ENCODE measurements at regions not wholly inside any gene's neighbourhood (a gene's known extent, or its start where the extent isn't known, plus 50 kb on each side); places are given as distances from the start of the nearest gene placed in this dataset.

DNA sequence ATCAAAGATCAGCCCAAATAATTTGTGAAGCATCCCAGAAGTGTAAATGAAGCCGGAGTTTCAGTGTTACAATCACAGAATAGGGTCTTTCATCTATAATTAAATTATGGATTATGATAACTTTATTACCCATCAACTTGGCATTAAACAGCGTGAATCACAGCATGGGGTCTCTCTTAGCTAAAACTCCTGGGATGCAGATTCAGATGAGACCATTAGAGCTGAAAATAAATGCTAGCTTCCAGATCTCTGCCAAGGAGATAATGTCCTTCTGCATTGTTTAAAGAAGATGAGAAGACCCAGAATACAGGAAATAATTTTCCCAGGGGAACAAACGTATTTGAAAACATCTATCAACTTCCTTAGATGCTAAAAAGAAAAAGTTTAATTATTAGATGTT lies 546.0 kb upstream of the PCDH9 start:
- DNase-seq (ENCODE audit: low read depth, low spot score) (no peak), ATAC-seq (no peak)
- no peaks in the 10 kb centered on the region for H3K4me1 ChIP-seq (ENCODE audit: control insufficient read depth, insufficient read depth, low read length)
- no peaks in the 10 kb centered on the region for H3K9me3 ChIP-seq (ENCODE audit: control insufficient read depth, insufficient read depth, low read depth, low read length)
- H3K4me3 ChIP-seq (ENCODE audit: low read depth in 2 of 2, low read length in 2 of 2), result no peak overlapping the region
- CTCF ChIA-PET, result no interaction called here
- in situ Hi-C loops (cut with HindIII; ENCODE audit: low pct_unique_long_range_greater_than_20kb, low sequenced_read_pairs) (no loop called here), intact Hi-C loops (cut with micrococcal nuclease; ENCODE audit: unreplicated experiment) (no loop called here)
- H3K27me3 ChIP-seq (ENCODE audit: control insufficient read depth, insufficient read depth, low read length), result no peaks in the 10 kb centered on the region
- no peak overlapping the region for H3K27ac ChIP-seq (ENCODE audit: low read length)
- H3K36me3 ChIP-seq (ENCODE audit: control insufficient read depth, insufficient read depth, low read length), result no peaks in the 10 kb centered on the region
- TF ChIP-seq, protein P1, sequence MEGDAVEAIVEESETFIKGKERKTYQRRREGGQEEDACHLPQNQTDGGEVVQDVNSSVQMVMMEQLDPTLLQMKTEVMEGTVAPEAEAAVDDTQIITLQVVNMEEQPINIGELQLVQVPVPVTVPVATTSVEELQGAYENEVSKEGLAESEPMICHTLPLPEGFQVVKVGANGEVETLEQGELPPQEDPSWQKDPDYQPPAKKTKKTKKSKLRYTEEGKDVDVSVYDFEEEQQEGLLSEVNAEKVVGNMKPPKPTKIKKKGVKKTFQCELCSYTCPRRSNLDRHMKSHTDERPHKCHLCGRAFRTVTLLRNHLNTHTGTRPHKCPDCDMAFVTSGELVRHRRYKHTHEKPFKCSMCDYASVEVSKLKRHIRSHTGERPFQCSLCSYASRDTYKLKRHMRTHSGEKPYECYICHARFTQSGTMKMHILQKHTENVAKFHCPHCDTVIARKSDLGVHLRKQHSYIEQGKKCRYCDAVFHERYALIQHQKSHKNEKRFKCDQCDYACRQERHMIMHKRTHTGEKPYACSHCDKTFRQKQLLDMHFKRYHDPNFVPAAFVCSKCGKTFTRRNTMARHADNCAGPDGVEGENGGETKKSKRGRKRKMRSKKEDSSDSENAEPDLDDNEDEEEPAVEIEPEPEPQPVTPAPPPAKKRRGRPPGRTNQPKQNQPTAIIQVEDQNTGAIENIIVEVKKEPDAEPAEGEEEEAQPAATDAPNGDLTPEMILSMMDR (IDR thresholded peaks at IDR 0.05), result no peak
- TF ChIP-seq, protein P2, sequence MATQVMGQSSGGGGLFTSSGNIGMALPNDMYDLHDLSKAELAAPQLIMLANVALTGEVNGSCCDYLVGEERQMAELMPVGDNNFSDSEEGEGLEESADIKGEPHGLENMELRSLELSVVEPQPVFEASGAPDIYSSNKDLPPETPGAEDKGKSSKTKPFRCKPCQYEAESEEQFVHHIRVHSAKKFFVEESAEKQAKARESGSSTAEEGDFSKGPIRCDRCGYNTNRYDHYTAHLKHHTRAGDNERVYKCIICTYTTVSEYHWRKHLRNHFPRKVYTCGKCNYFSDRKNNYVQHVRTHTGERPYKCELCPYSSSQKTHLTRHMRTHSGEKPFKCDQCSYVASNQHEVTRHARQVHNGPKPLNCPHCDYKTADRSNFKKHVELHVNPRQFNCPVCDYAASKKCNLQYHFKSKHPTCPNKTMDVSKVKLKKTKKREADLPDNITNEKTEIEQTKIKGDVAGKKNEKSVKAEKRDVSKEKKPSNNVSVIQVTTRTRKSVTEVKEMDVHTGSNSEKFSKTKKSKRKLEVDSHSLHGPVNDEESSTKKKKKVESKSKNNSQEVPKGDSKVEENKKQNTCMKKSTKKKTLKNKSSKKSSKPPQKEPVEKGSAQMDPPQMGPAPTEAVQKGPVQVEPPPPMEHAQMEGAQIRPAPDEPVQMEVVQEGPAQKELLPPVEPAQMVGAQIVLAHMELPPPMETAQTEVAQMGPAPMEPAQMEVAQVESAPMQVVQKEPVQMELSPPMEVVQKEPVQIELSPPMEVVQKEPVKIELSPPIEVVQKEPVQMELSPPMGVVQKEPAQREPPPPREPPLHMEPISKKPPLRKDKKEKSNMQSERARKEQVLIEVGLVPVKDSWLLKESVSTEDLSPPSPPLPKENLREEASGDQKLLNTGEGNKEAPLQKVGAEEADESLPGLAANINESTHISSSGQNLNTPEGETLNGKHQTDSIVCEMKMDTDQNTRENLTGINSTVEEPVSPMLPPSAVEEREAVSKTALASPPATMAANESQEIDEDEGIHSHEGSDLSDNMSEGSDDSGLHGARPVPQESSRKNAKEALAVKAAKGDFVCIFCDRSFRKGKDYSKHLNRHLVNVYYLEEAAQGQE (IDR thresholded peaks at IDR 0.05; ENCODE audit: insufficient read depth in 1 of 2, low read depth in 2 of 2, low read length in 1 of 2), result no peak
- TF ChIP-seq TCF7L2 (IDR thresholded peaks at IDR 0.05; ENCODE audit: low read depth, low read length) (no peak), SIN3A (IDR thresholded peaks at IDR 0.05; ENCODE audit: borderline replicate concordance, insufficient read depth, low read depth, low read length) (no peak), POLR2AphosphoS5 (IDR thresholded peaks at IDR 0.05; ENCODE audit: low read depth, low read length) (no peak)
- BruUV-seq (replicated peaks), result no TSS peak
- POLR2A ChIA-PET, result no interaction called here

DNA sequence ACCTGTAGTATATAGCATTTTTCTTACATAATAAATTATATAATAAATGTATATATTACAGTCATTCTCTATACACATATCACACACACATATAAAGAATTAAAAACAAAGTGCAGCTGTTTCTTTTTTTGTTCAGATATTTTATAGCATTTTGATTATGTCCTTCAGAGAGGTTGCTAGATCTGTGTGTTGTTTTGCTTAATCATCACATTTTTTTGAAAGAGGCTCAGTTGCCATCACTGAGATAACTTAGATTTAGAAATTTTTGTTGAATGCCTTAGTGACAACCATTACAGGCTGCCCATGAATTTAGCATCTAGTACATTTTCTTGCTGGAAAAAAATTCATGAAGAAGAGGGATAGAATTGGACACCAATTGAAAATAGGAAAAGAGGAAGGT lies 545.2 kb upstream of the PCDH9 start:
- POLR2A ChIA-PET, result no interaction called here
- H3K27me3 ChIP-seq (ENCODE audit: control insufficient read depth, insufficient read depth, low read length), result no peaks in the 10 kb centered on the region
- intact Hi-C loops (cut with micrococcal nuclease; ENCODE audit: unreplicated experiment) (no loop called here), in situ Hi-C loops (cut with HindIII; ENCODE audit: low pct_unique_long_range_greater_than_20kb, low sequenced_read_pairs) (no loop called here)
- BruUV-seq (replicated peaks), result no TSS peak
- H3K4me3 ChIP-seq (ENCODE audit: low read depth in 2 of 2, low read length in 2 of 2), result no peak overlapping the region
- CTCF ChIA-PET, result no interaction called here
- no peak for DNase-seq (ENCODE audit: low read depth, low spot score)
- no peaks in the 10 kb centered on the region for H3K9me3 ChIP-seq (ENCODE audit: control insufficient read depth, insufficient read depth, low read depth, low read length)
- ATAC-seq, result no peak
- TF ChIP-seq, protein P2 (IDR thresholded peaks at IDR 0.05; ENCODE audit: insufficient read depth in 1 of 2, low read depth in 2 of 2, low read length in 1 of 2), result no peak
- TF ChIP-seq, protein P1 (IDR thresholded peaks at IDR 0.05), result no peak
- no peak for TF ChIP-seq POLR2AphosphoS5 (IDR thresholded peaks at IDR 0.05; ENCODE audit: low read depth, low read length)
- no peak for TF ChIP-seq SIN3A (IDR thresholded peaks at IDR 0.05; ENCODE audit: borderline replicate concordance, insufficient read depth, low read depth, low read length)
- TF ChIP-seq TCF7L2 (IDR thresholded peaks at IDR 0.05; ENCODE audit: low read depth, low read length), result no peak
- no peaks in the 10 kb centered on the region for H3K4me1 ChIP-seq (ENCODE audit: control insufficient read depth, insufficient read depth, low read length)
- H3K27ac ChIP-seq (ENCODE audit: low read length), result no peak overlapping the region
- no peaks in the 10 kb centered on the region for H3K36me3 ChIP-seq (ENCODE audit: control insufficient read depth, insufficient read depth, low read length)
